GM12878 (cell line): ENCODE measurements at regions not wholly inside any gene's neighbourhood (a gene's known extent, or its start where the extent isn't known, plus 50 kb on each side); places are given as distances from the start of the nearest gene placed in this dataset.

ENCODE experiments used
- ATAC-seq: fragments of 200-7000 bp; cut with Tn5 transposase; 3 replicates; pipeline ENCODE4 v1.9.1; 2020; ENCODE audit warnings: mild to moderate bottlenecking, moderate library complexity
- BruUV-seq: library from RNA; stranded (reverse); fragments of 400-500 nt; replicated peaks from 2 replicates; lab custom pipeline; 2021; lab: Mats Ljungman, UMichigan
- CTCF ChIA-PET: fragments of 300-600 bp; sonication (Branson Sonifier 250); formaldehyde crosslinking; extraction: SDS; loops from one replicate; lab custom pipeline; 2021; ENCODE audit warnings: inconsistent platforms; lab: Yijun Ruan, JAX
- POLR2A ChIA-PET: fragments of 350-600 bp; formaldehyde crosslinking; extraction: SDS; loops from one replicate; lab custom pipeline; 2021; ENCODE audit warnings: inconsistent platforms; lab: Charles Lee
- RAD21 ChIA-PET: fragments of 300-600 bp; sonication (Branson Sonifier 250); formaldehyde crosslinking; loops from one replicate; lab custom pipeline; 2023; ENCODE audit warnings: antibody characterized with exemption; ENCODE audit not compliant: unreplicated experiment; lab: Charles Lee
- SMC1A ChIA-PET: fragments of 300-600 bp; sonication (Branson Sonifier 250); formaldehyde crosslinking; loops from one replicate; lab custom pipeline; 2023; ENCODE audit not compliant: unreplicated experiment, uncharacterized antibody; lab: Charles Lee
- DNase-seq: peaks from one replicate; pipeline ENCODE4 v3.0.0-alpha.2; 2011; ENCODE audit warnings: low read depth, low spot score
- FAIRE-seq: peaks from 3 replicates; lab custom pipeline; 2011; peaks lifted over from hg19 to GRCh38; lab: Jason Lieb, UNC
- H2AFZ ChIP-seq: 2 replicates; pipeline ENCODE4 v1.6.0; 2011; ENCODE audit warnings: low read depth, low read length, control low read depth; ENCODE audit not compliant: control insufficient read depth
- H3K27ac ChIP-seq: 2 replicates; pipeline ENCODE4 v1.5.1; 2011; ENCODE audit warnings: control low read depth; ENCODE audit not compliant: control insufficient read depth, insufficient read depth
- H3K27me3 ChIP-seq, 2 experiments: replicated peaks in 1 of 2; 2 replicates each; pipeline versions ENCODE4 v1.6.0 to v1.6.1; 2011; ENCODE audit warnings: low read length in 1 of 2; ENCODE audit not compliant: control insufficient read depth in 2 of 2, insufficient read depth in 2 of 2
- H3K36me3 ChIP-seq, 2 experiments: 2 replicates each; pipeline ENCODE4 v1.5.1; 2011; ENCODE audit warnings: low read length in 1 of 2; ENCODE audit not compliant: control insufficient read depth in 2 of 2, insufficient read depth in 2 of 2
- H3K4me1 ChIP-seq: 2 replicates; pipeline ENCODE4 v1.6.1; 2011; ENCODE audit warnings: mild to moderate bottlenecking, low read length, moderate library complexity, mixed read lengths; ENCODE audit not compliant: control insufficient read depth, insufficient read depth
- H3K4me2 ChIP-seq: 2 replicates; pipeline ENCODE4 v1.6.0; 2011; ENCODE audit warnings: control low read depth; ENCODE audit not compliant: control insufficient read depth, insufficient read depth
- H3K4me3 ChIP-seq: fragments of 200-600 bp; sonication (generic); 2 replicates; pipeline ENCODE4 v1.5.1; 2016
- H3K79me2 ChIP-seq: 2 replicates; pipeline ENCODE4 v1.6.0; 2011; ENCODE audit warnings: low read length; ENCODE audit not compliant: control insufficient read depth, insufficient read depth
- H3K9ac ChIP-seq: 2 replicates; pipeline ENCODE4 v1.8.0; 2011; ENCODE audit warnings: low read length, control low read depth, mixed read lengths; ENCODE audit not compliant: control insufficient read depth, insufficient read depth
- H3K9me3 ChIP-seq: replicated peaks from 3 replicates; pipeline ENCODE4 v1.5.1; 2011; ENCODE audit warnings: mild to moderate bottlenecking, low read length; ENCODE audit not compliant: control insufficient read depth, insufficient read depth
- H4K20me1 ChIP-seq: 2 replicates; pipeline ENCODE4 v1.6.0; 2011; ENCODE audit not compliant: control insufficient read depth, insufficient read depth
- BMI1 ChIP-seq: fragments of 450-650 bp; IDR thresholded peaks from 2 replicates; pipeline ENCODE4 v1.6.1; 2016; ENCODE audit warnings: mild to moderate bottlenecking, moderate library complexity, borderline replicate concordance
- CHD4 ChIP-seq: fragments of 200-600 bp; sonication (generic); IDR thresholded peaks from 2 replicates; pipeline ENCODE4 v1.6.1; 2016; ENCODE audit warnings: mild to moderate bottlenecking
- E2F4 ChIP-seq: IDR thresholded peaks from 2 replicates; pipeline ENCODE4 v1.6.1; 2012; ENCODE audit warnings: low read depth, low read length, improper control_type of control experiment
- EED ChIP-seq: sonication (generic); IDR thresholded peaks from 2 replicates; pipeline ENCODE4 v1.6.1; 2016; ENCODE audit warnings: antibody characterized with exemption, low read depth
- IRF4 ChIP-seq: IDR thresholded peaks from 2 replicates; pipeline ENCODE4 v1.6.1; 2011; ENCODE audit warnings: low read depth, low read length
- PKNOX1 ChIP-seq: fragments of 450-650 bp; IDR thresholded peaks from 2 replicates; pipeline ENCODE4 v1.6.1; 2016; ENCODE audit warnings: mild to moderate bottlenecking
- RAD51 ChIP-seq: fragments of 450-650 bp; IDR thresholded peaks from 2 replicates; pipeline ENCODE4 v1.6.1; 2016; ENCODE audit warnings: moderate library complexity, mild to moderate bottlenecking, inconsistent platforms
- SRF ChIP-seq, 2 experiments: IDR thresholded peaks; 2 replicates each; pipeline ENCODE4 v1.6.1; 2011; ENCODE audit warnings: low read depth in 2 of 2, low read length in 2 of 2, mild to moderate bottlenecking in 1 of 2, moderate library complexity in 1 of 2
- STAT3 ChIP-seq: IDR thresholded peaks from 2 replicates; pipeline ENCODE4 v1.6.1; 2011; ENCODE audit warnings: low read depth, low read length, improper control_type of control experiment
- ZBTB33 ChIP-seq: fragments of 450-650 bp; IDR thresholded peaks from 2 replicates; pipeline ENCODE4 v1.6.1; 2017; ENCODE audit warnings: mild to moderate bottlenecking
- ZNF217 ChIP-seq: fragments of 450-650 bp; IDR thresholded peaks from 2 replicates; pipeline ENCODE4 v1.6.1; 2017; ENCODE audit warnings: antibody characterized with exemption, mild to moderate bottlenecking
- ZNF384 ChIP-seq: IDR thresholded peaks from 2 replicates; pipeline ENCODE4 v1.6.1; 2012; ENCODE audit warnings: low read depth, mild to moderate bottlenecking, low read length, improper control_type of control experiment, borderline replicate concordance
- ZNF622 ChIP-seq: fragments of 450-650 bp; IDR thresholded peaks from 2 replicates; pipeline ENCODE4 v1.6.1; 2017; ENCODE audit warnings: mild to moderate bottlenecking, inconsistent platforms
- WGBS: methylation state at CpG from one replicate; pipeline ENCODE4 v1.1.6; 2016; ENCODE audit warnings: low lambda C conversion rate; ENCODE audit not compliant: insufficient replicate concordance, insufficient coverage; ENCODE audit errors: missing lambda C conversion rate; 5-methylcytosine and 5-hydroxymethylcytosine counted together
- in situ Hi-C: fragments of 300-500 bp; cut with MboI; formaldehyde crosslinking; loops from 9 replicates; pipeline ENCODE4 v1.14.3; 2018; ENCODE audit warnings: mixed read lengths
- intact Hi-C: fragments of 100-400 bp; cut with micrococcal nuclease; formaldehyde crosslinking; loops from one replicate; pipeline ENCODE4 v1.14.2; 2022; ENCODE audit not compliant: unreplicated experiment

- no peak for TF ChIP-seq E2F4
- no peak for TF ChIP-seq CHD4
- TF ChIP-seq STAT3: no peak
- TF ChIP-seq ZNF622: no peak
- TF ChIP-seq PKNOX1: no peak
- TF ChIP-seq ZNF217: no peak
- TF ChIP-seq ZBTB33: no peak
- no peak for TF ChIP-seq IRF4
- TF ChIP-seq SRF (IDR thresholded peaks at IDR 0.05; ENCODE audit: low read depth in 2 of 2, low read length in 2 of 2): no peak
- TF ChIP-seq ZNF384: no peak
- TF ChIP-seq, all 136 proteins: peak for 0
These were observed 63.6 kb downstream of the MAF start (continued) for GRCh38 chr16:79536958-79537357.

- in situ Hi-C loops: no loop called here
- Histone ChIP-seq H3K4me2 (no peak overlapping the region), H2AFZ (no peak overlapping the region), H3K27ac (no peak overlapping the region), H3K79me2 (no peaks in the 10 kb centered on the region), H4K20me1 (no peaks in the 10 kb centered on the region), H3K4me3 (no peak overlapping the region), H3K27me3 (no peaks in the 10 kb centered on the region), H3K36me3 (no peaks in the 10 kb centered on the region), H3K9ac (no peak overlapping the region), H3K9me3 (no peaks in the 10 kb centered on the region), H3K4me1 (no peaks in the 10 kb centered on the region)
- ATAC-seq: no peak
- intact Hi-C loops: no loop called here
- ChIA-PET CTCF (no interaction called here), RAD21 (no interaction called here), SMC1A (no interaction called here), POLR2A (interaction anchor here (0.6 kb wide), 1 partner anchor 1298 kb away, joined by 3 read pairs; no protein-coding TSS in a partner anchor)
- DNase-seq: no peak
- no TSS peak for BruUV-seq
- TF ChIP-seq BMI1 (no peak), EED (no peak), RAD51 (no peak)
- WGBS: 35% methylated on average over 5 of the region's 5 CpGs
- FAIRE-seq: no peak
These were observed 65.4 kb downstream of the MAF start for GRCh38 chr16:79535130-79535529.
